PFSK-1 (cell line): ENCODE measurements at regions not wholly inside any gene's neighbourhood (a gene's known extent, or its start where the extent isn't known, plus 50 kb on each side); places are given as distances from the start of the nearest gene placed in this dataset.

Experiments
- FOXP2 ChIP-seq: optimal IDR thresholded peaks from 2 replicates; pipeline ENCODE3; 2011; ENCODE audit warnings: borderline replicate concordance, control low read depth, inconsistent platforms; ENCODE audit not compliant: insufficient read depth; ENCODE audit errors: extremely low read length, extremely low read depth
- POLR2AphosphoS5 ChIP-seq: IDR thresholded peaks from 2 replicates; pipeline ENCODE4 v1.6.1; 2012; ENCODE audit warnings: low read depth, mild to moderate bottlenecking, control low read depth, low read length, moderate library complexity
- REST ChIP-seq, 2 experiments: IDR thresholded peaks; 2 replicates each; pipeline versions ENCODE4 v1.6.1 to v1.8.0; 2011 to 2012; ENCODE audit warnings: low read depth in 2 of 2, low read length in 2 of 2, control low read depth in 1 of 2, inconsistent platforms in 1 of 2, mild to moderate bottlenecking in 1 of 2, moderate library complexity in 1 of 2; ENCODE audit not compliant: insufficient read depth in 1 of 2
- SIN3A ChIP-seq: IDR thresholded peaks from 2 replicates; pipeline ENCODE4 v1.6.1; 2012; ENCODE audit warnings: mild to moderate bottlenecking, low read length, moderate library complexity, borderline replicate concordance; ENCODE audit not compliant: insufficient read depth
- TAF1 ChIP-seq: IDR thresholded peaks from 2 replicates; pipeline ENCODE4 v1.6.1; 2012; ENCODE audit warnings: low read length, control low read depth, borderline replicate concordance; ENCODE audit not compliant: insufficient read depth

GRCh38 chr2:100747996-100748615, 71.8 kb upstream of the NPAS2 start:
- no peak for TF ChIP-seq REST (IDR thresholded peaks at IDR 0.05; ENCODE audit: insufficient read depth in 1 of 2, low read depth in 2 of 2, low read length in 2 of 2)
- TF ChIP-seq TAF1 = no peak
- TF ChIP-seq SIN3A = no peak
- TF ChIP-seq POLR2AphosphoS5 = no peak
- TF ChIP-seq FOXP2 = no peak

DNA sequence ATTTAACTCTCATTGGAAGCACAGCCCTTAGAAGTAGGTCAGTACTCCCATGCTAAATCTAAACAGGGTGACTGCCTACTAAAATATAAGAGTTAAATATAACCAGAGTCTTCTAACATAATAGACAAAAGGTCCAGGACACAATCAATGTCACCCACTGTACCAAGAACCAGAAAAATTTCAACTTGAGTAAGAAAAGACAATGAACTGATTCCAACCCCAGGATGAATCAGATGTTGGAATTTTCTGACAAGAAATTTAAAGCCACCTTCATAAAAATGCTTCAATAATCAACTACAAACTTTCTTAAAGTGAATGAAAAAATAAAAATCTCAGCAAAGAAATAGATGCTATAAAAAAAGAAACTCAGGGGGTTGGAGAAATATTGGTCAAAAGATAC, 71.3 kb upstream of the NPAS2 start:
- no peak for TF ChIP-seq FOXP2
- no peak for TF ChIP-seq REST (IDR thresholded peaks at IDR 0.05; ENCODE audit: insufficient read depth in 1 of 2, low read depth in 2 of 2, low read length in 2 of 2)
- no peak for TF ChIP-seq SIN3A
- no peak for TF ChIP-seq POLR2AphosphoS5
- TF ChIP-seq TAF1 = no peak

DNA sequence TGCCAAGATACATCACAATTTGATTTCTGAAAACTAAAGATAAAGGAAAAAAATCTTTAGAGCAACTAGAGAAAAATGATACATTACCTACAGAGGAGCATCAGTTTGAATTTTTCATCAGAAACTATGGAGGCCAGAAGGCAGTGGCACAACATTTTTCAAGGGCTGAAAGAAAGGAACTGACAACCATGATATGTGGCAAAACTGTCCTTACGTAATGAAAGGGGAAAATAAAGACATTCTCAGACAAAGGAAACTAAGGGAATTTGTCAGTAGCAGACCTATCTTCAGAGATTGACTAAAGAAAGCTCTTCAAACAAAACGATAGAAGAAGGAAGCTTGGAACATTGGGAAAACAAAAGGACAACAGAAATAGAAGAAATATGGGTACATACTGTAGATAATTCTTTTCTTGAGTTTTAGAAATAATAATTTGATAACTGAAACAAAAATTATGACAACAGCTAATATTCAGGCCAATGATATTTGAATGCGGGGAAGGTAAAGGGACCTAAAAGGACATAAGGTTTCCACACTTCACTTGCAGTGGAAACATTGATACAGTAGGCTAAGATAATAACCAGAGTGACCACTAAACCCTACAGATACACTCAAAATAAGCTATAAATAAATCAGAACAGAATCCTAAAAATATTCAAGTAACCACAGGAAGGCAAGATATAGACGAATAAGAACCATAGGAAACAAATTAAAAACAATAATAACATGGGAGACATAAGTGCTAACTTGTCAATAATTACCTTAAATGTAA, 70.0 kb upstream of the NPAS2 start:
- TF ChIP-seq TAF1 (no peak), POLR2AphosphoS5 (no peak), SIN3A (no peak), FOXP2 (no peak), REST (IDR thresholded peaks at IDR 0.05; ENCODE audit: insufficient read depth in 1 of 2, low read depth in 2 of 2, low read length in 2 of 2) (no peak)

DNA sequence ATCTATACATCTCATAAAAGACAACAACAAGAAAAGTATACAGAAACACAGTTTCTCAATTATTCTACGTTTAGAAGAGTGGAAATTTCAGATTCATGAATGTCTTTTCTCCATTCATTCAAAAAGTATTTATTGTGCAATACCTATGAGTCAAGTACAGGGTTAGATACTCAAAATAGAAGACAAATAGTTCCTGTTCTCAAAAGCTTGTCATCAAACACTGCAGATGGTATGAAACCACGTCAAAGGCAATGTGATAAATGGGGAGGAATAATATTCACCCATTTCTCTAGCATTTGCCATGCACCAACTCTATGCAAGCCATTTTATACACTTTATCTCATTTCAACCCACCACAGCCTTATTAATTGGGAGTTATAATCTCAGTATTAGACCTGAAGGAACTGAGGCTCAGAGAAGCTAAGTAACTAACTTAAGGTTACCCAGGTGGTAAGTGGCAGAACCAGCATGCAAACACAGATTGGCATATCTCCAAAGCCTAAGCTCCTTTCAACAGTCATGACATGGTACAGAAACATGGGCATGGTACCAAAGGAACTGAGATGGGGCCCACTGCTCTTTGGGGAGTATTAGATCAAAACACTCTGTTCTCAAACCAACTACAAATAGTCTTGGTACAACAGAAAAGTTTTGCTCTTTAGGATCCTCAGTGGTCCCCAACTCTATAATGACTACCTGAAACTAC, 67.2 kb upstream of the NPAS2 start:
- TF ChIP-seq REST (IDR thresholded peaks at IDR 0.05; ENCODE audit: insufficient read depth in 1 of 2, low read depth in 2 of 2, low read length in 2 of 2) = no peak
- no peak for TF ChIP-seq POLR2AphosphoS5
- TF ChIP-seq FOXP2 = no peak
- no peak for TF ChIP-seq TAF1
- TF ChIP-seq SIN3A = no peak
